Keratinocyte (primary cell): ENCODE measurements at regions not wholly inside any gene's neighbourhood (a gene's known extent, or its start where the extent isn't known, plus 50 kb on each side); places are given as distances from the start of the nearest gene placed in this dataset.

ENCODE experiments used
- EZH2 ChIP-seq: IDR thresholded peaks from one replicate; pipeline ENCODE4 v1.6.1; 2012; ENCODE audit warnings: inconsistent platforms, mild to moderate bottlenecking, low read length, moderate library complexity
- TF ChIP-seq, protein P1 (sequence below), 3 experiments: IDR thresholded peaks in 1 of 3; conservative IDR thresholded peaks in 1 of 3; optimal IDR thresholded peaks in 1 of 3; 2 replicates in 2 of 3; 3 replicates in 1 of 3; pipeline versions ENCODE3 to v1.5.1; 2011; ENCODE audit warnings: low read length in 3 of 3, mild to moderate bottlenecking in 3 of 3, moderate library complexity in 2 of 3, control low read depth in 1 of 3, inconsistent platforms in 1 of 3; ENCODE audit not compliant: insufficient read depth in 2 of 3; ENCODE audit errors: extremely low read depth in 1 of 3

DNA sequence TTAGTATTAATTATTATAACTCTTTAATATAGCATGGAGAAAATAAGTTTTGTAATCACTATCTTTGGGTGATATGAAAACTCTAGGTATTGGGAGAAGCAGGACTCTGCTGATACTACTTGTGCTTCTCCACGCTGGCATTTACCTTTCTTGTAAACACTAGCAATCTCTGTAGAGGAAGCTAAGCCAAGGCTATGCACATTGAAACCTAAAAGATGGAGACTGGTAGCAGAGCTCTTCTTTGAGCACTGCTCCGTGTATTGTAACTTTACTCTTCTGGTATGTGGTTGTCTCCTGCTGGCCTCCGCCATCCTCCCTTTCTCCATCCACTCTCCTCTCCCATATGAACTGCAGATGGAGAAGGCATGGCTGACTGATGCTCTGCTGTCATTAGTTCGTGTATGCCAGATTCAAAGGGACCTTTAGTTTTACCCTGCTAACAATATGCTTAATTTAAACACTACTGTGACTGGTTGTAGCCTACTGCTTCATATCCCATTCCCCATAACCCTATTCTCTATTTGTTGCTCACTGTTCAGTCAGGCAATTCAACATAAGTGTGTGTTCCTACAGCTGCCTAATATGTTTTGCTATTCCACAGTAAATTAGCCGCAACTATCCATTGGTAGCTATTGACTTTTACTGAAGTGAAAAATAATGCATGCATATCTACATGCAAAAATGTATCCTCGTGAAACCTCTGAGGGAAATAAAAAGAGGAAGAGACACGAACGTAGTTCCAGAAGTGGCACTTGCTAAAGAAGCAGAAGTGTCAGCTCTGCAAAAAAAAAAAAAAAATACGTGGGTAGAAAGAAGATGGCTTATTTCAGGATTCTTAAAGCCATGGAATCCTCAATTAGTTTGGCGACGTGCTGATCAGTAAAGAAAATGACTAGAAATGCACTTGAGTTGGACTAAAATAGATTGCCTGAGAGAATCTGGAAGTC lies 55.6 kb upstream of the CCSER1 start:
- TF ChIP-seq, protein P1, sequence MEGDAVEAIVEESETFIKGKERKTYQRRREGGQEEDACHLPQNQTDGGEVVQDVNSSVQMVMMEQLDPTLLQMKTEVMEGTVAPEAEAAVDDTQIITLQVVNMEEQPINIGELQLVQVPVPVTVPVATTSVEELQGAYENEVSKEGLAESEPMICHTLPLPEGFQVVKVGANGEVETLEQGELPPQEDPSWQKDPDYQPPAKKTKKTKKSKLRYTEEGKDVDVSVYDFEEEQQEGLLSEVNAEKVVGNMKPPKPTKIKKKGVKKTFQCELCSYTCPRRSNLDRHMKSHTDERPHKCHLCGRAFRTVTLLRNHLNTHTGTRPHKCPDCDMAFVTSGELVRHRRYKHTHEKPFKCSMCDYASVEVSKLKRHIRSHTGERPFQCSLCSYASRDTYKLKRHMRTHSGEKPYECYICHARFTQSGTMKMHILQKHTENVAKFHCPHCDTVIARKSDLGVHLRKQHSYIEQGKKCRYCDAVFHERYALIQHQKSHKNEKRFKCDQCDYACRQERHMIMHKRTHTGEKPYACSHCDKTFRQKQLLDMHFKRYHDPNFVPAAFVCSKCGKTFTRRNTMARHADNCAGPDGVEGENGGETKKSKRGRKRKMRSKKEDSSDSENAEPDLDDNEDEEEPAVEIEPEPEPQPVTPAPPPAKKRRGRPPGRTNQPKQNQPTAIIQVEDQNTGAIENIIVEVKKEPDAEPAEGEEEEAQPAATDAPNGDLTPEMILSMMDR (optimal IDR thresholded peaks at IDR 0.05 in 1 of 3, IDR thresholded peaks at IDR 0.05 in 1 of 3, conservative IDR thresholded peaks at IDR 0.05 in 1 of 3; ENCODE audit: extremely low read depth in 1 of 3, insufficient read depth in 2 of 3, low read length in 3 of 3): no peak
- no peak for TF ChIP-seq EZH2
